ENCODE measurements at regions not wholly inside any gene's neighbourhood (a gene's known extent, or its start where the extent isn't known, plus 50 kb on each side); places are given as distances from the start of the nearest gene placed in this dataset.

DNA sequence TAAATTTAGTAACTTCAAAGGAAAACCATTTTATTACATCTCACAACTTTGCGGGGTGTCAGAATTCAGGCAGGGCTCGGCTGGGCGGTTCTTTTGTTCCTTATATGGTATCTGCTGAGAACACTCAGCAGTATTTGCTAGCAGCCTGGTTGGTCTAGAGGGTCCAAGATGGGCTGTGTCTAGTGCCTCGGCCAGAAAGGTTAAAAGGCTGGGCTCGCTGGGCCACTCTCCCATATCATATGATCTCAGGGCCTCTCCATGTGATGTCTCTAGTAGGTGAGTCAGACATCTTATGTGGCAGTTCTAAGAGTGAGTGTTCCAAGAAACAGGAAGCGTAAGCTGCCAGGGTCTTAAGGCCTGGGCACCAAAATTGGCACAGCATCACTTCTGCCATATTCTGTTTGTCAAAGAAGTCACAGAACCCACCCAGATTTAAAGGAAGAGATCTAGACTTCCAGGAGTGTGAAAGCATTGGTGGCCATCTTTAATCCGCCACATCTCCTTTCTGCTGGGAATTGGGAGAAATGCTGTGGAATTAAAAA lies 100.9 kb upstream of the ATP6AP2 start:
- peak; percentile 6 for DNase-seq (ENCODE audit: low read depth)
- no peak for TF ChIP-seq CTCF (conservative IDR thresholded peaks at IDR 0.05; ENCODE audit: control insufficient read depth, insufficient read depth, low read depth, low read length)
- no peak overlapping the region for H3K4me3 ChIP-seq (ENCODE audit: control insufficient read depth, low read depth, low read length)

- DNase-seq (ENCODE audit: low read depth): no peak
- no peak for TF ChIP-seq CTCF (conservative IDR thresholded peaks at IDR 0.05; ENCODE audit: control insufficient read depth, insufficient read depth, low read depth, low read length)
- H3K4me3 ChIP-seq (ENCODE audit: control insufficient read depth, low read depth, low read length): no peak overlapping the region
These were observed 102.2 kb upstream of the ATP6AP2 start for GRCh38 chrX:40478474-40479065.

DNA sequence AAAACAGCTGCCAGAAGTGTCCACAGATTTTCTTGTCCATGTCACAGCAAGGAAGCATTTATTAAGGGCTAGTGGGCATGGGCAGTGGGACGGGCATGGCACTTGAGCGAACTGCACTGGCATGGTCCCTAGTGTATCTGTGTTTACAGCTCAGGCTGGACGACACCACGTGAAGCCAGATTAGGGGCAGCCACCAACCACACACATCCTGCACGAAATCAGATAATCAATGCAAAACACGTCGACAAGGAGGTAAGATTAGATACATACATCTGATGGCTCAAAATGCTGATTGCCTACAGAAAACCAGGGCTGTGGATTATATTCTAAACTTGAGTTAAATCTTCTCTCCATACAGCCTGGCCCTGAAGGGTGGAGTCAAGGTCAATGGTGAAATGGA lies 103.8 kb upstream of the ATP6AP2 start:
- TF ChIP-seq CTCF (conservative IDR thresholded peaks at IDR 0.05; ENCODE audit: control insufficient read depth, insufficient read depth, low read depth, low read length): no peak
- no peak overlapping the region for H3K4me3 ChIP-seq (ENCODE audit: control insufficient read depth, low read depth, low read length)
- no peak for DNase-seq (ENCODE audit: low read depth)

- no peak for TF ChIP-seq CTCF (conservative IDR thresholded peaks at IDR 0.05; ENCODE audit: control insufficient read depth, insufficient read depth, low read depth, low read length)
- DNase-seq (ENCODE audit: low read depth): no peak
- H3K4me3 ChIP-seq (ENCODE audit: control insufficient read depth, low read depth, low read length): no peak overlapping the region
These were observed 106.1 kb upstream of the ATP6AP2 start for GRCh38 chrX:40474645-40475044.

DNA sequence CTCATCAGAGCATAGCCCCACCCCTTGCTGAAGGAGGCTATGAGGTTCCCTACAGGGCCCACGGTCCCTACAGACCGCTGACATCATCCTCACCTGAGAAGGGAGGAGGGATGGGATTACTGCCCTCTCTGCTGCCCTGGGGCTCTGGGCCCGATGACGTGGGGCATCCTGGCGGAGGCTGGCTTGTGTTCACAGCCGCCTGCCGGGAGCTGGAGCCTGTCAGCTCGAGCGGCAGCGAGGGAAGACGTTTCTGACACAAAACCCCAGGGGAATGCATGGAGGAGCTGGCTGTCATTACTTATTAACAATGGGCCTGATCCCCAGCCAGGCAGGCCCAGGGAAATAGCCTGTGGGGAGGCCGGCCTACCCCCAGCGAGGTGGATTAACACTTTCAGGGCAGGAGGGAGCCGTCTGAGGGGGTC lies 106.6 kb upstream of the ATP6AP2 start:
- no peak for DNase-seq (ENCODE audit: low read depth)

GRCh38 chrX:40473460-40474204 lies 107.1 kb upstream of the ATP6AP2 start:
- no peak for DNase-seq (ENCODE audit: low read depth)
- H3K4me3 ChIP-seq (ENCODE audit: control insufficient read depth, low read depth, low read length): no peak overlapping the region
- TF ChIP-seq CTCF (conservative IDR thresholded peaks at IDR 0.05; ENCODE audit: control insufficient read depth, insufficient read depth, low read depth, low read length): no peak

More for the DNA sequence above, 106.6 kb upstream of the ATP6AP2 start:
- TF ChIP-seq CTCF (conservative IDR thresholded peaks at IDR 0.05; ENCODE audit: control insufficient read depth, insufficient read depth, low read depth, low read length): no peak
- H3K4me3 ChIP-seq (ENCODE audit: control insufficient read depth, low read depth, low read length): no peak overlapping the region

Data from fibroblast of mammary gland (primary cell).